ENCODE measurements at regions not wholly inside any gene's neighbourhood (a gene's known extent, or its start where the extent isn't known, plus 50 kb on each side); places are given as distances from the start of the nearest gene placed in this dataset.
"Not testable (repeated sequence)": the region's sequence is repeated elsewhere in the genome, so short reads cannot be mapped to it uniquely, and the experiment has no call there.

- no peak for DNase-seq (ENCODE audit: low read depth in 1 of 2, low spot score in 1 of 2)
Observed at GRCh38 chr3:157588386-157589060, 85.3 kb upstream of the VEPH1 start.

GRCh38 chr3:157586293-157586692 lies 83.1 kb upstream of the VEPH1 start:
- no peak for DNase-seq (ENCODE audit: low read depth in 1 of 2, low spot score in 1 of 2)

- DNase-seq (ENCODE audit: low read depth in 1 of 2, low spot score in 1 of 2): no peak
Observed at GRCh38 chr3:157585386-157585785, 82.2 kb upstream of the VEPH1 start.

- no peak for DNase-seq (ENCODE audit: low read depth in 1 of 2, low spot score in 1 of 2)
Observed at GRCh38 chr3:157582637-157582973, 79.4 kb upstream of the VEPH1 start.

DNA sequence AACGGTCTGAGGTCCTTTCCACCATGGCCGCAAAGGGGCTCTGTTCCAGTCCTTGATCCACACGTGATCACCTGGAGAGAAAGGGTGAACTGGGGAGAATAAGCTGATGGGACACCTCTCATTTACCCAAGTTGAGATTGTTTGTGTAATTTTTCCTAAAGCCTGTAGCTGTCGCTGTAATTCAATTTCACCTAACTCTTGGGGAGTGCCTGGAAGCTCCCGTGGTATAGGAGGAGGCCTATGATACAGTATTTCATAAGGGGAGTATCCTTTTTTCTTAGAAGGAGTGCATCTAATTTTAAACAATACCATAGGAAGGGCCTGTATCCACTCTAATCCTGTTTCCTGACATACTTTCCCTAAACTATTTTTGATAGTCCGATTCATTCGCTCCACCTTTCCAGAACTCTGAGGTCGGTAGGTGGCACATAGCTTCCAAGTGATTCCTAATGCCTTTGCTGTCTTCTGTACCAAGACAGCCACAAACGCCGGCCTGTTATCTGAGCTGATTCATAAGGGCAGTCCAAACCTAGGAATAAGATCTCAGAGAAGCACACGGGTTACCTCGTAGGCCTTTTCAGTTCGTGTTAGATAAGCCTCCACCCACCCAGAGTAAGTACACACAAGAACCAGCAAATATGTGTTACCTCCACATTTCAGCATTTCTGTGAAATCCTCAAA lies 78.9 kb upstream of the VEPH1 start:
- not testable (repeated sequence) for DNase-seq (ENCODE audit: low read depth in 1 of 2, low spot score in 1 of 2)

- DNase-seq (ENCODE audit: low read depth in 1 of 2, low spot score in 1 of 2): no peak
Observed at GRCh38 chr3:157581371-157581770, 78.2 kb upstream of the VEPH1 start.

DNA sequence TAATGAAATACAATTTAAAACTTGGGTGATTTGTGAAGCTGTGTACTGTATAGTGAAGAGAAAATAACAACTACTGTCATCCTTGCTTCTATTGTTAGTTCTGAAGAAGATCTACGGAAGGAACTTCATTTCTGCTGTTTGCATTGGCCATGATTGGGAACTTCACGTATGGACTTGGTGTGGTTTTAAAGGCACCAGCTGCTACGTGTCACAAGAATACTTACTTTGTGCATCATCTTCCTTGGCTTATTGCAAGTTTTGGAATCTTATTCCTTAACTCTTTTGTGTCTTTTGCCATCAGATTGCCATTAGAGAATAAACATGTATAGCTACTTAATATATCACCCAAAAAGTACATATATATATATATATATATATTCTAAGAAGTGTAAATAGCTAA lies 75.0 kb upstream of the VEPH1 start:
- no peak for DNase-seq (ENCODE audit: low read depth in 1 of 2, low spot score in 1 of 2)

DNA sequence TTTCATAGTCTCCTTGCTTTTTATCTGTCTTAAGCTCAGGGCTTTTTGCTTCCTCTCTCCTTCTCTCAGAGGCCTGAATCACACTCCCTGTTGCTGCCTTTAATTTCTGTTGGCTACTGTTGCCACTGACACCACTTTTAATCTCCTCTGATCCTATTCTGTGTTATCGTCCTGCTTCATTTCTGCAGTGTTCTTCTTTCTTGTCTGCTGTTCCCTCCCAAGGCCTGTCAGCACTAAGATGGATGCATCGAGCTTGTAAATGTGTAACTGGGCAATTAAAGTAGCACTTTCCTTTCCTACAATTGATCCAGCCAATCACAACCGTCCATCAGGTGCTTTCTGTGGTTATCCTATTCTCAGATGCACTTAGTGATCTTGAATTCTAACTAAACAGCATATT lies 71.3 kb upstream of the VEPH1 start:
- no peak for DNase-seq (ENCODE audit: low read depth in 1 of 2, low spot score in 1 of 2)

DNA sequence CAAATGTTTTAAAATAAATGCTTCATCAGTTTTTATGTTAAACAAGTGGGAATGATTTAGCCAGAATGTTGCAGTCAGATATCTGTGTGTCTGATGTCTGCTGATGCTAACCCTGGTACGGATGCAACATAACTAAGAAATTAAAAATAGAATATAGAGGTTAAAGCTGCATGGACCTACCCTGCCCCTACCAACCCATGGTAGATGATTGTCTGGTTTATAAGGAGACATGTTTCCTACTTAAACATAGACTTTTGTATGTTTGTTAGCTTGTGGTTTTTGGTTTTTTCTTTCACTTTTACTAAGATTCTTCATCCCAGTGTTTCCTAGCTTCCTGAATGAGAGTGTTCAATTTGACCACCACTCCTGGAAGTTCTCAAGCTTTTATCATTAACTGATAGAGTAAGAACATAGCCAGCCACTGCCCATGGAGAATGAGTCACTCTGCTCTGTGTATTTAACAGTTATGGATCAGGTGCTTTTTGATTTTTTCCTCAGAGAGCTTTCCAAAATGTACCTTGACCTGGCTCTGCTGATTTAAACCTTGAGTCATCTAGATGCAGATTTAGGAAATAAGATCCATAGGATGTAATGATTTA lies 70.7 kb upstream of the VEPH1 start:
- no peak for DNase-seq (ENCODE audit: low read depth in 1 of 2, low spot score in 1 of 2)

GRCh38 chr3:157573281-157573680 lies 70.1 kb upstream of the VEPH1 start:
- no peak for DNase-seq (ENCODE audit: low read depth in 1 of 2, low spot score in 1 of 2)

DNA sequence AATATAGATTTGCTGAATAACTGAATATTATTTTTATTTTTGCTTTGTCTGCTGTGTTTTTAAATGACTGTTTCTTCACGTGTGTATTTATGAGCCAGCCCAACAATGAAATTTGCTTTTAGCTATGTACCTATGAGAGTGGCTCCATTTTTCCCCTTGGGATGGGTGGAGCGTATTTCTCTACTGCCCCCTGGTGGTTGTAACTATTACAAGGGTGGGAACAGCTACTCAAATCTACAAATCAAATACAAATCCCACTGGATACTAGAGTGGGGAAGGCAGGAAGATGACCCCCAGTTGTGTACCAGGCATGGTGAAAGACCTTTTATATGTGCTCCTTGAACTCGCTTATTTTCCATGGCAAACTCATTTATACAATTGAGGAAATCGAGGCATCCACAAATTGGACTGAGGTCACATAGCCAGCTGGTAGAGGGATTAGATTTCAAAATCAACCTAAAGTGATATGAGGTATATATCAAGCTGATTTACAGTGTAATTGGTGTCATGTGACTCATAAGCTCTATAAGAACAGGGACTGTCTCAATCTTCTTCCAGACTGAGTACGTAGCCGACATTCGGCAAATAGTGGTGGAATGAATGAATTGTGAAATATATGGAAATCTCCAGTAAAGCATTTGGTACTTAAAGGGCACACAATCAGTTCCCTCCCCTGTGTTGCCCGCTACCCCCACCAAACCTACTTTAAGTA lies 69.5 kb upstream of the VEPH1 start:
- DNase-seq (ENCODE audit: low read depth in 1 of 2, low spot score in 1 of 2): no peak

DNA sequence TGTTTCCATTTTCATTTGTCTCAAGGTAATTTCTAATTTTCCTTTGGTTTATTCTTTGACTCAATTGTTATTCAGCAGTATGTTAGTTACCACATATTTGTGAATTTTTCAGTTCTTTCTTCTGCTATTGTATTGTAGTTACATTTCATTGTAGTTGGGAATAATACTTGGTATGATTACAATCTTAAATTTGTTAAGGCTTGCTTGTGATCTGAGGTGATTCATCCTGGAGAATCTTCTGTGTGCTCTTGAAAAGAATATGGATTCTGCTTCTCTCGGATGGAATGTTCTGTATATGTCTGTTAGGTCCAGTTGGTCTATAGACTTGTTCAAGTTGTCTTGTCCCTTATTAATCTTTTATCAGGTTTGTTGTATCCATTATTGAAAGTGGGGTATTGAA lies 63.4 kb upstream of the VEPH1 start:
- no peak for DNase-seq (ENCODE audit: low read depth in 1 of 2, low spot score in 1 of 2)

- DNase-seq (ENCODE audit: low read depth in 1 of 2, low spot score in 1 of 2): no peak
Observed at GRCh38 chr3:157559401-157559800, 56.2 kb upstream of the VEPH1 start.

Data from stimulated activated CD4-positive, alpha-beta T cell treated with anti-CD3 and anti-CD28 coated beads, Interleukin-15, amount 100 ng/mL, for 1 hour (primary cell).